Endodermal cell (in vitro differentiated cells): ENCODE measurements at regions not wholly inside any gene's neighbourhood (a gene's known extent, or its start where the extent isn't known, plus 50 kb on each side); places are given as distances from the start of the nearest gene placed in this dataset.

Experiments used
- DNase-seq: peaks from one replicate; pipeline ENCODE4 v3.0.0-alpha.2; 2017
- H3K27ac ChIP-seq: 2 replicates; pipeline ENCODE4 v1.5.1; 2013; ENCODE audit warnings: mild to moderate bottlenecking, low read depth, low read length, moderate library complexity
- H3K27me3 ChIP-seq: 2 replicates; pipeline ENCODE4 v1.6.1; 2013; ENCODE audit warnings: mild to moderate bottlenecking, low read length, moderate library complexity; ENCODE audit not compliant: insufficient read depth, control insufficient read depth, poor library complexity, severe bottlenecking
- H3K36me3 ChIP-seq: 2 replicates; pipeline ENCODE4 v1.7.0; 2013; ENCODE audit warnings: mild to moderate bottlenecking, low read length, moderate library complexity; ENCODE audit not compliant: control insufficient read depth, insufficient read depth
- H3K4me1 ChIP-seq: one replicate; pipeline ENCODE4 v1.7.0; 2013; ENCODE audit warnings: low read length; ENCODE audit not compliant: control insufficient read depth, insufficient read depth
- H3K4me3 ChIP-seq: 2 replicates; pipeline ENCODE4 v1.5.1; 2013; ENCODE audit warnings: mild to moderate bottlenecking, low read length, moderate library complexity
- H3K9ac ChIP-seq: 2 replicates; pipeline ENCODE4 v1.6.1; 2013; ENCODE audit warnings: mild to moderate bottlenecking, low read length, moderate library complexity; ENCODE audit not compliant: poor library complexity, severe bottlenecking; ENCODE audit errors: extremely low read depth
- H3K9me3 ChIP-seq: 2 replicates; pipeline ENCODE4 v1.6.1; 2013; ENCODE audit warnings: mild to moderate bottlenecking, low read length, moderate library complexity; ENCODE audit not compliant: control insufficient read depth
- H3K27ac Mint-ChIP-seq: 2 replicates; pipeline ENCODE4 v1.8.0; 2020; ENCODE audit warnings: mixed read lengths
- H3K27me3 Mint-ChIP-seq: 2 replicates; pipeline ENCODE4 v1.8.0; 2021; ENCODE audit warnings: mild to moderate bottlenecking, mixed read lengths; ENCODE audit not compliant: insufficient read depth
- H3K36me3 Mint-ChIP-seq: 2 replicates; pipeline ENCODE4 v1.8.0; 2020; ENCODE audit warnings: low read depth, mixed read lengths
- H3K4me1 Mint-ChIP-seq: 2 replicates; pipeline ENCODE4 v1.8.0; 2020; ENCODE audit warnings: mixed read lengths
- H3K4me3 Mint-ChIP-seq: 2 replicates; pipeline ENCODE4 v1.8.0; 2020; ENCODE audit warnings: mild to moderate bottlenecking, moderate library complexity, mixed read lengths
- H3K9me3 Mint-ChIP-seq: 2 replicates; pipeline ENCODE4 v1.8.0; 2020; ENCODE audit warnings: mild to moderate bottlenecking, mixed read lengths
- CTCF ChIP-seq: fragments of 200-600 bp; sonication (generic); conservative IDR thresholded peaks from 2 replicates; pipeline ENCODE4 v1.5.0; 2021; ENCODE audit warnings: antibody characterized with exemption, mild to moderate bottlenecking
- WGBS, 2 experiments: methylation state at CpG; one replicate each; pipeline versions ENCODE4 v1.1.5 to v1.1.7; 2013; ENCODE audit warnings: missing lambda C conversion rate in 2 of 2, mixed read lengths in 1 of 2; ENCODE audit not compliant: insufficient coverage in 1 of 2, insufficient read length in 1 of 2; 5-methylcytosine and 5-hydroxymethylcytosine counted together

GRCh38 chr12:93136253-93137055 is 207.4 kb upstream of the EEA1 start:
- no peaks in the 10 kb centered on the region for H3K36me3 Mint-ChIP-seq
- peaks cover 3% of the 10 kb centered on the region for H3K27me3 Mint-ChIP-seq
- no peak overlapping the region for H3K27ac Mint-ChIP-seq
- Histone ChIP-seq H3K4me1 (peaks cover 16% of the 10 kb centered on the region), H3K9me3 (no peaks in the 10 kb centered on the region), H3K4me3 (no peak overlapping the region), H3K9ac (no peak overlapping the region), H3K27ac (no peak overlapping the region), H3K27me3 (no peaks in the 10 kb centered on the region), H3K36me3 (no peaks in the 10 kb centered on the region)
- WGBS, 2 experiments, result 94 to 97% methylated on average over 4 to 6 of the region's 6 CpGs
- H3K9me3 Mint-ChIP-seq, result no peaks in the 10 kb centered on the region
- no peak for TF ChIP-seq CTCF
- H3K4me3 Mint-ChIP-seq, result no peak overlapping the region
- peaks cover 34% of the 10 kb centered on the region for H3K4me1 Mint-ChIP-seq
- DNase-seq, result no peak

- no peak overlapping the region for H3K27ac ChIP-seq
- no peak overlapping the region for H3K4me3 ChIP-seq
Observed at GRCh38 chr12:93137656-93138612, 208.8 kb upstream of the EEA1 start.

More at GRCh38 chr12:93137656-93138612, 208.8 kb upstream of the EEA1 start:
- Mint-ChIP-seq H3K27me3 (peaks cover 7% of the 10 kb centered on the region), H3K36me3 (no peaks in the 10 kb centered on the region), H3K27ac (no peak overlapping the region), H3K4me3 (no peak overlapping the region), H3K9me3 (no peaks in the 10 kb centered on the region), H3K4me1 (peaks cover 34% of the 10 kb centered on the region)
- H3K27me3 ChIP-seq, result no peaks in the 10 kb centered on the region
- 94 to 95% methylated on average over 5 to 6 of the region's 6 CpGs for WGBS, 2 experiments
- H3K36me3 ChIP-seq, result no peaks in the 10 kb centered on the region
- DNase-seq, result no peak
- no peak overlapping the region for H3K9ac ChIP-seq
- H3K9me3 ChIP-seq, result no peaks in the 10 kb centered on the region
- peaks cover 16% of the 10 kb centered on the region for H3K4me1 ChIP-seq
- no peak for TF ChIP-seq CTCF
